Subcutaneous abdominal adipose tissue (tissue), 5 donors: ENCODE measurements at regions not wholly inside any gene's neighbourhood (a gene's known extent, or its start where the extent isn't known, plus 50 kb on each side); places are given as distances from the start of the nearest gene placed in this dataset.

Experiments used
- H3K27ac ChIP-seq: one replicate; pipeline ENCODE4 v1.7.0; 2013; ENCODE audit warnings: low read depth, mild to moderate bottlenecking, inconsistent platforms, low read length, moderate library complexity
- H3K27me3 ChIP-seq, 5 donors: one replicate each; pipeline ENCODE4 v1.7.0; 2013; ENCODE audit warnings: low read length in 5 of 5, inconsistent platforms in 1 of 5; ENCODE audit not compliant: control insufficient read depth in 5 of 5, insufficient read depth in 4 of 5
- H3K36me3 ChIP-seq, 5 donors: one replicate each; pipeline ENCODE4 v1.7.0; 2013; ENCODE audit warnings: low read length in 5 of 5; ENCODE audit not compliant: control insufficient read depth in 5 of 5, insufficient read depth in 5 of 5
- H3K4me1 ChIP-seq, 5 donors: one replicate each; pipeline ENCODE4 v1.7.0; 2013; ENCODE audit warnings: low read length in 5 of 5, mild to moderate bottlenecking in 3 of 5, moderate library complexity in 1 of 5; ENCODE audit not compliant: control insufficient read depth in 5 of 5, insufficient read depth in 5 of 5
- H3K4me3 ChIP-seq, 5 donors: one replicate each; pipeline ENCODE4 v1.7.0; 2013; ENCODE audit warnings: low read length in 5 of 5, low read depth in 1 of 5
- H3K9ac ChIP-seq, 5 donors: one replicate each; pipeline ENCODE4 v1.7.0; 2013; ENCODE audit warnings: low read length in 5 of 5, mild to moderate bottlenecking in 4 of 5, moderate library complexity in 3 of 5
- H3K9me3 ChIP-seq, 5 donors: one replicate each; pipeline ENCODE4 v1.7.0; 2013; ENCODE audit warnings: low read length in 5 of 5; ENCODE audit not compliant: control insufficient read depth in 5 of 5
- donor health status: healthy.
- donor health status: healthy.
- donor health status: healthy.
- donor health status: healthy.
- donor health status: healthy.

DNA sequence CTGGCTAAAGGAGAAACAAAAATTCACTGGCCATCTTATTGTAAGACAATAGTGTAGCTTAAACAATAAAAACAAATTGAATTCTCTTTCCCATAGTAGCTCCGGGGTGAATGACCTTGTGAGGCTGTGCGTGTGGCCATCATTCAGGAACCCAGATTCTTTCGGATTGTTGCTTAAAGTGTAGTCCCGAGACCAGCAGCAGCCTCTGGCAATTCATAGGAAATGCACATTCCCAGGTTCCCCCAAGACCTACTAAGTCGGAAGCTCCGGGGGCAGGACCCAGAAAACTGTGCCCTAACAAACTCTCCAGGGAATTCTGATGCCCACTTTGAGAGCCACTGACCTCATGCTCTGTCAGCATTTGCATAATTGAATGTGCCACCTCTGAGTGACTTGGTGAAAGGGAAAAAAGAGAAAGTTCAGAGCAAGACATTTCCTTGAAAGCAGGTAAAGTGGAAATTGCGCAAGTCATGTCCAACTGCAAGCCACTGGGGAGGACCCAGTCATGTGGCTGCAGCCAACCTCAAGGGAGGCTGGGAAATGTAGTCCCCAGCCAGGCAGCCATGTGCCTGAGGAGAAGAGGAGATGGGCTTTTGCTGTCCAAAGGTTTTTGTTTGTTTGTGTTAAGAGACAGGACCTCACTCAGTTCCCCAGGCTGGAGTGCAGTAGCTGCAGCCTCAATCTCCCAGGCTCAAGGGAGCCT lies 50.7 kb upstream of the PNMA8B start:
- H3K9me3 ChIP-seq = peaks cover 0 to 11% (median 6%) of the 10 kb centered on the region in 5 donors
- H3K27ac ChIP-seq = no peak overlapping the region
- H3K4me3 ChIP-seq = peak overlapping the region in 3 of 5 donors; percentile 18 to 34 (median 27)
- peaks cover 0 to 7% (median 0%) of the 10 kb centered on the region in 5 donors for H3K4me1 ChIP-seq
- no peaks in the 10 kb centered on the region for H3K27me3 ChIP-seq
- no peaks in the 10 kb centered on the region for H3K36me3 ChIP-seq
- peak overlapping the region in 1 of 5 donors; percentile 7 for H3K9ac ChIP-seq

DNA sequence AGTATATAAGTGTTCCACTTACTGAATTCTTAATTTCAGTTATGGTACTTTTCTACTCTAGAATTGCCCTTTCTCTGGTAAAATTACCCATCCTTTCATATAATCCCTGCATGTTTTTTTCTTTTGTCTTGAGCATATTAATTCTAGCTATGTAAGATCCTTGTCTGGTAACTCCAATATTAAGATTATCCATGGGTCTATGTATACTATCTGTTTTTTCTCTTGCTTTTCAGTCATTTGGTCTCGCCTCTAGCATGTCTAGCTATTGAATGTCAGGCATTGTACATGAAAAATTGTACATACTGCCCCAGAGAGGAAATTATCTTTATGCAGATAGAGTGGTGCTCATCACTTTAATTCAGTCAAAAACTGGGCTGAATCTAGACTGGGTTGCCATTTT lies 50.4 kb upstream of the CALM3 start:
- Histone ChIP-seq H3K27me3 (no peaks in the 10 kb centered on the region), H3K27ac (no peak overlapping the region), H3K9ac (no peak overlapping the region), H3K4me1 (peaks cover 0 to 7% (median 0%) of the 10 kb centered on the region in 5 donors), H3K36me3 (no peaks in the 10 kb centered on the region), H3K9me3 (peaks cover 0 to 15% (median 7%) of the 10 kb centered on the region in 5 donors), H3K4me3 (no peak overlapping the region)

DNA sequence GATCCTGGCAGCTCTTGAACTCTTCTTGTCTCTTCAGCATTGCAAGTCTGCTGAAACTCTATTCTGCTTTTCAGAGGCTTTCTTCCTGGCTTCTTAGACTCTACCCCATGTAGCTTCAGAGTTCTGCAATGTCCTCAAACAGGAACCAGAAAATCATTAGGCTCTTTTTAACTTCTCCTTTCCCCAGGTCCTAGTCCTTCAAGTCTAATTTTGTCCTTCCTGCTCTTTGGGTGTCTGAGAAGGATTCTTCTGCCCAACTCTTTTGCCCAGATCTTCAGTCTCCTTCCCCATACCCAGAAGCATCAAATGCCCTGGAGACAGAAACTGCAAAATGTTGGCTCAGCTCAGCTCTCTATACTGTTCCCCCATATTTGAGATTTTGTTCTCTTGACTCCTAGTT lies 50.0 kb upstream of the CALM3 start:
- Histone ChIP-seq H3K9me3 (peaks cover 0 to 18% (median 7%) of the 10 kb centered on the region in 5 donors), H3K36me3 (no peaks in the 10 kb centered on the region), H3K9ac (no peak overlapping the region), H3K27me3 (no peaks in the 10 kb centered on the region), H3K4me1 (peaks cover 0 to 5% (median 0%) of the 10 kb centered on the region in 5 donors), H3K4me3 (no peak overlapping the region), H3K27ac (no peak overlapping the region)
